Spleen (tissue), 11 donors: ENCODE measurements at regions not wholly inside any gene's neighbourhood (a gene's known extent, or its start where the extent isn't known, plus 50 kb on each side); places are given as distances from the start of the nearest gene placed in this dataset.

Experiments
- DNase-seq: peaks from one replicate; pipeline ENCODE4 v3.0.0-alpha.2; 2020
- H3K27ac ChIP-seq, 8 donors: fragments of 200-600 bp; sonication (generic) in 7 of 8; 1 replicate in 4 of 8; 2 replicates in 4 of 8; pipeline versions ENCODE4 v1.5.0 to v1.8.0; 2016 to 2021; ENCODE audit warnings: inconsistent platforms in 4 of 8, mild to moderate bottlenecking in 4 of 8, moderate library complexity in 1 of 8
- H3K27me3 ChIP-seq, 7 donors: fragments of 200-600 bp; sonication (generic) in 6 of 7; replicated peaks in 1 of 7; 1 replicate in 4 of 7; 2 replicates in 3 of 7; pipeline versions ENCODE4 v1.5.0 to v1.8.0; 2016 to 2021; ENCODE audit warnings: inconsistent platforms in 3 of 7, mild to moderate bottlenecking in 1 of 7
- H3K36me3 ChIP-seq, 6 donors: fragments of 200-600 bp; sonication (generic) in 5 of 6; 1 replicate in 4 of 6; 2 replicates in 2 of 6; pipeline versions ENCODE4 v1.5.0 to v1.8.0; 2016 to 2021; ENCODE audit warnings: inconsistent platforms in 2 of 6
- H3K4me1 ChIP-seq, 6 donors: fragments of 200-600 bp; sonication (generic) in 5 of 6; 1 replicate in 3 of 6; 2 replicates in 3 of 6; pipeline versions ENCODE4 v1.5.0 to v1.8.0; 2016 to 2021; ENCODE audit warnings: inconsistent platforms in 3 of 6
- H3K4me3 ChIP-seq, 8 donors: fragments of 200-600 bp; sonication (generic) in 7 of 8; 1 replicate in 4 of 8; 2 replicates in 4 of 8; pipeline versions ENCODE4 v1.5.0 to v1.8.0; 2016 to 2021; ENCODE audit warnings: inconsistent platforms in 4 of 8, mild to moderate bottlenecking in 4 of 8, moderate library complexity in 2 of 8
- H3K9me3 ChIP-seq, 8 donors: fragments of 200-600 bp; sonication (generic) in 7 of 8; 1 replicate in 4 of 8; 2 replicates in 4 of 8; pipeline versions ENCODE4 v1.5.0 to v1.8.0; 2016 to 2021; ENCODE audit warnings: inconsistent platforms in 4 of 8
- CTCF ChIP-seq, 11 experiments: fragments of 200-600 bp in 7 of 11; fragments of 450-650 bp in 4 of 11; sonication (generic) in 4 of 11; IDR thresholded peaks in 8 of 11; conservative IDR thresholded peaks in 3 of 11; 1 replicate in 7 of 11; 2 replicates in 4 of 11; pipeline versions ENCODE4 v1.4.0 to v1.8.0; 2016 to 2021; ENCODE audit warnings: antibody characterized with exemption in 11 of 11, inconsistent platforms in 4 of 11, mild to moderate bottlenecking in 1 of 11
- POLR2A ChIP-seq, 3 donors: fragments of 450-650 bp; IDR thresholded peaks; one replicate each; pipeline ENCODE4 v1.5.1; 2017; ENCODE audit warnings: antibody characterized with exemption in 3 of 3, mild to moderate bottlenecking in 1 of 3
- POLR2AphosphoS5 ChIP-seq, 3 donors: sonication (generic); formaldehyde crosslinking; IDR thresholded peaks; one replicate each; pipeline ENCODE4 v1.5.1; 2017; ENCODE audit warnings: antibody characterized with exemption in 3 of 3
- WGBS, 5 donors: extraction: QIAGEN DNeasy Blood & Tissue Kit in 3 of 5; methylation state at CpG; one replicate each; pipeline versions ENCODE4 v1.1.5 to v1.1.7; 2013 to 2018; 5-methylcytosine and 5-hydroxymethylcytosine counted together
- intact Hi-C: fragments of 100-400 bp; cut with DNase I; formaldehyde crosslinking; loops from one replicate; pipeline ENCODE4 v1.15.0; 2023; ENCODE audit warnings: low total_unique reads
- donor health status: healthy with polysubstance abuse.
- donor health status: DM: no; HTN: no; CAD: no; lungs with moderate emphysema.
- donor health status: DM: no; HTN: no; CAD: no.
- donor health status: Bipolar disorder and iron deficiency.
- donor health status: healthy.
- donor health status: DM: no; HTN: no; CAD: no.
- donor health status: DM: yes; HTN: yes; CAD: no.

- intact Hi-C loops: no loop called here
- Histone ChIP-seq H3K9me3 (no peaks in the 10 kb centered on the region), H3K36me3 (no peaks in the 10 kb centered on the region), H3K27ac (no peak overlapping the region), H3K4me3 (no peak overlapping the region), H3K4me1 (peaks cover 0 to 15% (median 0%) of the 10 kb centered on the region in 6 donors), H3K27me3 (peaks cover 0 to 30% (median 6%) of the 10 kb centered on the region in 7 donors)
- 80 to 91% (median 81%) methylated on average over 15 of the region's 15 CpGs for WGBS, 5 donors
- peak; percentile 59 for DNase-seq
- TF ChIP-seq POLR2A (IDR thresholded peaks at IDR 0.05): no peak
- TF ChIP-seq POLR2AphosphoS5 (IDR thresholded peaks at IDR 0.05): no peak
- TF ChIP-seq CTCF (IDR thresholded peaks at IDR 0.05 in 8 of 11, conservative IDR thresholded peaks at IDR 0.05 in 3 of 11): no peak
These were observed 85.2 kb upstream of the INSIG1 start for GRCh38 chr7:155212301-155213015.

- Histone ChIP-seq H3K27ac (no peak overlapping the region), H3K9me3 (no peaks in the 10 kb centered on the region), H3K4me3 (no peak overlapping the region), H3K36me3 (no peaks in the 10 kb centered on the region), H3K27me3 (peaks cover 0 to 33% (median 6%) of the 10 kb centered on the region in 7 donors), H3K4me1 (peaks cover 0 to 15% (median 0%) of the 10 kb centered on the region in 6 donors)
- TF ChIP-seq POLR2A (IDR thresholded peaks at IDR 0.05) (no peak), POLR2AphosphoS5 (IDR thresholded peaks at IDR 0.05) (no peak), CTCF (IDR thresholded peaks at IDR 0.05 in 8 of 11, conservative IDR thresholded peaks at IDR 0.05 in 3 of 11) (no peak)
- peak; percentile 71 for DNase-seq
- intact Hi-C loops: no loop called here
- 85 to 96% (median 91%) methylated on average over 4 of the region's 4 CpGs for WGBS, 5 donors
These were observed 84.3 kb upstream of the INSIG1 start for GRCh38 chr7:155213385-155213784.

- intact Hi-C loops: no loop called here
- TF ChIP-seq POLR2A (IDR thresholded peaks at IDR 0.05): no peak
- TF ChIP-seq POLR2AphosphoS5 (IDR thresholded peaks at IDR 0.05): no peak
- no peak for TF ChIP-seq CTCF (IDR thresholded peaks at IDR 0.05 in 8 of 11, conservative IDR thresholded peaks at IDR 0.05 in 3 of 11)
- Histone ChIP-seq H3K4me3 (peak overlapping the region in 1 of 8 donors; percentile 7), H3K4me1 (peaks cover 0 to 15% (median 0%) of the 10 kb centered on the region in 6 donors), H3K27me3 (peaks cover 0 to 41% (median 6%) of the 10 kb centered on the region in 7 donors), H3K27ac (no peak overlapping the region), H3K36me3 (no peaks in the 10 kb centered on the region), H3K9me3 (no peaks in the 10 kb centered on the region)
- 55 to 67% (median 63%) methylated on average over 25 to 26 of the region's 26 CpGs for WGBS, 5 donors
- DNase-seq: peak; percentile 41
These were observed 83.5 kb upstream of the INSIG1 start for GRCh38 chr7:155213955-155214740.
